ENCODE measurements at regions not wholly inside any gene's neighbourhood (a gene's known extent, or its start where the extent isn't known, plus 50 kb on each side); places are given as distances from the start of the nearest gene placed in this dataset.

DNA sequence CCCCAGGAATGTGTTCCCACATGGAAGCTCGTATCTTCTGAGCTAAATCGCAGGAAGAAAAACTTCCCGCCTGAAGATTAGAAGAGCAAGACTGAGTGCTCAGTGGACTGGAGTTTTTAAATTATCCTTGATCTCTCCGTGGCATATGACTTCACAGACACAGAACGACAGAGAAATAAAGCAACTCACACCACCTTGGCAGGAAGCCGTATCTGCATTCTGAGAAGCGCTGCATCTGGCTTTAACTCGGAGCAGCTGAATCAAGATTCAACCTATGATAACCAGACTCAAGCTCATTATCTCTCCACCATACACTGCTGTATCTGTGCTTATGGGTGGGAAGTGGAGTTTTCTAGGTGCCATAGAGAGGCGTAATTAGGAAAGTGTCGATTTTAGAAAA is 1482.7 kb downstream of the AACS start:
- Mint-ChIP-seq H3K4me3 (no peak overlapping the region), H3K27me3 (no peaks in the 10 kb centered on the region), H3K9me3 (peaks cover 2 to 13% (median 5%) of the 10 kb centered on the region in 3 donors), H3K36me3 (no peaks in the 10 kb centered on the region), H3K4me1 (no peaks in the 10 kb centered on the region), H3K27ac (no peak overlapping the region)

- Mint-ChIP-seq H3K4me1 (no peaks in the 10 kb centered on the region), H3K36me3 (no peaks in the 10 kb centered on the region), H3K27me3 (no peaks in the 10 kb centered on the region), H3K4me3 (no peak overlapping the region), H3K9me3 (peaks cover 2 to 9% (median 7%) of the 10 kb centered on the region in 3 donors), H3K27ac (no peak overlapping the region)
Measured at GRCh38 chr12:126551869-126552268, 1486.6 kb downstream of the AACS start.

DNA sequence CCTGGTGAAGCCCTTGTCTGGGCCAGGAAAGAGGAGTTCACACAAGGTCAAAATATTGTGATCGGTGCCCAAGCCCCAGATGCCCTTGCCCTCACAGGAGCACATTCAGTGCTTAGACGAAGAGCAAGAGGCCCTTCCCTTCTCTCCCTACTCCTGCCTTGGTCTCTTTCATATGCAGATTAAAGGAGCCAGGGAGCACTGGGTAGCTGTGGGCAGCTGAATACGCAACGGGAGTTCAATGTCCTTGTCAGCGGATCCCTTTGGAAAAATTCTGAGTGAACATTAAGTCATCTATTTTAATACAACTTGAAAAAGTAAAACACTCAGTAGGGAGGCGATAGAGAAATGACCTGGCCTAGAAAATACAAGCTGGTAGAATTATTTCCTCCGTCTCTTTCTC is 1489.4 kb downstream of the AACS start:
- H3K4me3 Mint-ChIP-seq: no peak overlapping the region
- H3K27me3 Mint-ChIP-seq: no peaks in the 10 kb centered on the region
- no peaks in the 10 kb centered on the region for H3K36me3 Mint-ChIP-seq
- H3K27ac Mint-ChIP-seq: no peak overlapping the region
- H3K9me3 Mint-ChIP-seq: peaks cover 0 to 7% (median 0%) of the 10 kb centered on the region in 3 donors
- no peaks in the 10 kb centered on the region for H3K4me1 Mint-ChIP-seq

DNA sequence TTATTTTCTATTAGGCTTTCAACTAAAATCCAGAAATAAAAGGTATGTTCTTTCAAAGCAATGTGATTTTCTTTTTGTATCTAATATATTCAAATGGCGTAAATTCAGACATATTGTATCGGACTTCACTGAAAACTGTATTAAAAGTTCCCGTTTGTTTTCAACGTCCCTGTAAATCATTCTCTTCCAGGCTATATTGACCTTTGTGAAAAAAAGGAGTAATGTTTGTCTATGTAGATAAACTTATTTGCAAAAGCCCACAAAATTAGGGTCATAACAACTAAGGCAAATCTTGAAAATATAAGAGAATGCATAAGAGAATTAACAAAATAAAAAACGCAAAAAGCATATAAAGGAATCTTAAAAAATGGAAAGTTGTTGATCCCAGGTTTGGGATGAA is 1492.4 kb downstream of the AACS start:
- no peaks in the 10 kb centered on the region for H3K27me3 Mint-ChIP-seq

DNA sequence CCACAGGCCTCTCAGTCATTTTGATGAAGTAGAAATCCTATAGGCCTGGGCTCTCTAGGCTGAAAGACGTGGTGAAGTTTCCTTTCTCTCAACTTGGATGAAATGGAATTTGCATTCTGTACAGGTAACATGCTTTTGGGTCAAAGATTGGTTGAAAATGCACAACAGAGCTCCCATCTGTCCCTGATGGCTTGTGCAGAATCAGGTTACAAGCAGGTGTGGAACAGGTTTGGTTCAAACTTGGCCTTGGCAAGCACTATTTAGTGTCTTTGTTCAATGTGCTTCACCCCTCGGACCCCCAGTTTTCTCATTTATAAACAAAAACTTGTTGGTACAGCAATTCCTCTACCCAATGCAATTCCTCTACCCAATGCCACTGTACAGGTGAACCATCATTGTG is 1493.0 kb downstream of the AACS start:
- Mint-ChIP-seq H3K4me3 (no peak overlapping the region), H3K27ac (no peak overlapping the region), H3K27me3 (no peaks in the 10 kb centered on the region), H3K4me1 (no peaks in the 10 kb centered on the region), H3K36me3 (no peaks in the 10 kb centered on the region), H3K9me3 (peaks cover 0 to 2% (median 0%) of the 10 kb centered on the region in 3 donors)

More for the DNA sequence above, 1492.4 kb downstream of the AACS start:
- peaks cover 0 to 2% (median 0%) of the 10 kb centered on the region in 3 donors for H3K9me3 Mint-ChIP-seq
- no peaks in the 10 kb centered on the region for H3K36me3 Mint-ChIP-seq
- no peaks in the 10 kb centered on the region for H3K4me1 Mint-ChIP-seq
- no peak overlapping the region for H3K27ac Mint-ChIP-seq
- no peak overlapping the region for H3K4me3 Mint-ChIP-seq

DNA sequence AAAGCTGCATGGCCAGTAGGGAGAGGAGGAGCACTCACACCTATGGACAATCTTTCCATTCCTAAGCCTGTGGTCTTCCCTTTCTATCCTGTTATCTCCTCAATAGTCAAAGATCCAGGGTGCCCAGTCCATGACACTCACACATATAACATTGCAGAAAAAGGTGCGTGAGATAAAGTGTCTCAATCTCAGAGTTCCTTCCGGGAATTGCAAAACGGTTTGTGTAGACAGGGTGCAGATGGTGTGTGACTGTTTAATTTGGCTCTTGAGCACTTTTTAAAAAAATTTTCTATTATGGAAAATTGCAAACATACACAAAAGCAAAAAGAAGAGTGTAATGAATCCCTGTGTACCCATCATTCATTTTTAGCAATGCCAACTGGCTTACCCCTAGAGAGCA is 1493.6 kb downstream of the AACS start:
- Mint-ChIP-seq H3K27me3 (no peaks in the 10 kb centered on the region), H3K36me3 (no peaks in the 10 kb centered on the region), H3K9me3 (peaks cover 0 to 2% (median 0%) of the 10 kb centered on the region in 3 donors), H3K27ac (no peak overlapping the region), H3K4me3 (no peak overlapping the region), H3K4me1 (no peaks in the 10 kb centered on the region)

DNA sequence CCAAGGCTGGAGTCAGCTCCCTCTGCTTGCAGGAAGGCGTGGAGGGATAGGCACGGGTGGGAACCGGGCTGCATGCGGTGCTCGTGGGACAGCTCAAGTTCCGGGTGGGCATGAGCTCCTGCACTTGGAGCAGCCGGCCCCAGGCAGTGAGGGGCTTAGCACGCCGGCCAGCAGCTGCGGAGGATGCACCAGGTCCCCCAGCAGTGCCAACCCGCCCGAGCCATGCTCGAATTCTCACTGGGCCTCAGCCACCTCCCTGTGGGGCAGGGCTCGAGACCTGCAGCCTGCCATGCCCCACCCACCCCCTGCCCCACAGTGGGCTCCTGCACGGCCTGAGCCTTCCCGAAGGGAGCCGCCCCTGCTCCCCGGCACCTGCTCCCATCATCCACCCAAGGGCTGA is 1501.8 kb downstream of the AACS start:
- no peaks in the 10 kb centered on the region for H3K27me3 Mint-ChIP-seq
- H3K9me3 Mint-ChIP-seq: peaks cover 1 to 10% (median 3%) of the 10 kb centered on the region in 3 donors
- H3K4me3 Mint-ChIP-seq: no peak overlapping the region
- H3K36me3 Mint-ChIP-seq: no peaks in the 10 kb centered on the region
- H3K27ac Mint-ChIP-seq: no peak overlapping the region
- no peaks in the 10 kb centered on the region for H3K4me1 Mint-ChIP-seq

- H3K9me3 Mint-ChIP-seq: peaks cover 3 to 10% (median 3%) of the 10 kb centered on the region in 3 donors
- no peaks in the 10 kb centered on the region for H3K4me1 Mint-ChIP-seq
- no peak overlapping the region for H3K4me3 Mint-ChIP-seq
- no peaks in the 10 kb centered on the region for H3K27me3 Mint-ChIP-seq
- H3K36me3 Mint-ChIP-seq: no peaks in the 10 kb centered on the region
- no peak overlapping the region for H3K27ac Mint-ChIP-seq
Measured at GRCh38 chr12:126569706-126570105, 1504.5 kb downstream of the AACS start.

GRCh38 chr12:126570566-126570965 is 1505.3 kb downstream of the AACS start:
- Mint-ChIP-seq H3K27ac (no peak overlapping the region), H3K4me3 (no peak overlapping the region), H3K27me3 (no peaks in the 10 kb centered on the region), H3K9me3 (peaks cover 3 to 10% (median 3%) of the 10 kb centered on the region in 3 donors), H3K36me3 (no peaks in the 10 kb centered on the region), H3K4me1 (no peaks in the 10 kb centered on the region)

DNA sequence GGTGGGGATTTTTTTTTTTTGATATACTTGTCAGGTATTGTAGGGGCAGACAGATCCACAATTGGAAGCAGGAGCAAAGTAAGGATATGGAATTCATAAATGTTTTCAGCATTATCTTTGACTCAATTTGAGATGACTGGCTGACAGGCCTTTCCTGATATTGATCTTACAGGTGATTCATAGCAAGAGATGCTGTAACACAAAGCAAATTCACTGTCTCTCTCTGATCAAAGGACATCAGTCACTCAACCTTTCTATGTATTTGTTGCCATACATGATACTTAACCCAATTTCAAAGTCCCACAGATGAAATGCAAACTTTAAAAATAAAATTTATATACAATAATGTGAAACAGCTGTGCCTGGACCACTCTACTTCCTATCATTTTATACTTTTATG is 1506.9 kb downstream of the AACS start:
- no peak overlapping the region for H3K27ac Mint-ChIP-seq
- no peaks in the 10 kb centered on the region for H3K4me1 Mint-ChIP-seq
- H3K27me3 Mint-ChIP-seq: no peaks in the 10 kb centered on the region
- peaks cover 1 to 10% (median 3%) of the 10 kb centered on the region in 3 donors for H3K9me3 Mint-ChIP-seq
- H3K36me3 Mint-ChIP-seq: no peaks in the 10 kb centered on the region
- H3K4me3 Mint-ChIP-seq: no peak overlapping the region

DNA sequence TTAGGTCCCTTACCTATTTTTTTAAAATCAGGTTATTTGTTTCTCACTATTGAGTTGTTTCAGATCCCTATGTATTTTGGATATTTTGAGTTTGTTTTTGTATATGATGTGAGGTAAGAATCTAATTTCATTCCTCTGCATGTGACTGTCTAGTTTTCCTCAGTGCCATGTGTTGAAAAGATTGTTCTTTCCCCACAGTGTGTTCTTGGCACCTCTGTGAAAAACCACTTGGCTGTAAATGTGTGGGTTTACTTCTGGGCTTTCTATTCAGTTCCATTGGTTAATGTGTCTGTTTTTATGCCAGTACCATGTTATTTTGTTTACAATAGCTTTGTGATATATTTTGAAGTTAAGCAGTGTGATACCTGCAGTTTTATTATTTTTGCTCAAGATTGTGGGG is 1516.4 kb downstream of the AACS start:
- peaks cover 0 to 3% (median 2%) of the 10 kb centered on the region in 3 donors for H3K9me3 Mint-ChIP-seq
- H3K4me3 Mint-ChIP-seq: no peak overlapping the region
- no peaks in the 10 kb centered on the region for H3K4me1 Mint-ChIP-seq
- H3K27ac Mint-ChIP-seq: no peak overlapping the region
- H3K27me3 Mint-ChIP-seq: no peaks in the 10 kb centered on the region
- peaks cover 3% of the 10 kb centered on the region for H3K36me3 Mint-ChIP-seq

DNA sequence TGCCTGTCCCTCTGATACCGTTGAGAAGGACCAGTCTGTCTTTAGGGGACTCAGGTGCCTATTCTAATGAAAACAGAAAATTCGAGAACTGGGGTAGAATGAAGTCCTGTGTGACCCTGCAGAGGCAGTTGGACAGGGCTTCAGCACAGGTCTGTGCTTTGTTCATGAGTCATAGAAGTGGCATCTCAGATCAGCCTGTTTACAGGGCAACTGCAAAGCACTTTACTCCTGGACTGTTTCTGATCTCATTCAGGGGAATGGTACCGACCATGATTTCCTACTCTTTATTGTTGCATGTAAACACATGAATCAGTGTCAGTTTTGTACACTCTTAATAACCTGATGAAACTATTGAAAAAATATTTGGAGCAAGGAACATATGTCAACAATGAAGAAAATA is 1517.0 kb downstream of the AACS start:
- Mint-ChIP-seq H3K4me3 (no peak overlapping the region), H3K4me1 (no peaks in the 10 kb centered on the region), H3K36me3 (peaks cover 3% of the 10 kb centered on the region), H3K27ac (no peak overlapping the region), H3K27me3 (no peaks in the 10 kb centered on the region), H3K9me3 (peaks cover 0 to 3% (median 2%) of the 10 kb centered on the region in 3 donors)

DNA sequence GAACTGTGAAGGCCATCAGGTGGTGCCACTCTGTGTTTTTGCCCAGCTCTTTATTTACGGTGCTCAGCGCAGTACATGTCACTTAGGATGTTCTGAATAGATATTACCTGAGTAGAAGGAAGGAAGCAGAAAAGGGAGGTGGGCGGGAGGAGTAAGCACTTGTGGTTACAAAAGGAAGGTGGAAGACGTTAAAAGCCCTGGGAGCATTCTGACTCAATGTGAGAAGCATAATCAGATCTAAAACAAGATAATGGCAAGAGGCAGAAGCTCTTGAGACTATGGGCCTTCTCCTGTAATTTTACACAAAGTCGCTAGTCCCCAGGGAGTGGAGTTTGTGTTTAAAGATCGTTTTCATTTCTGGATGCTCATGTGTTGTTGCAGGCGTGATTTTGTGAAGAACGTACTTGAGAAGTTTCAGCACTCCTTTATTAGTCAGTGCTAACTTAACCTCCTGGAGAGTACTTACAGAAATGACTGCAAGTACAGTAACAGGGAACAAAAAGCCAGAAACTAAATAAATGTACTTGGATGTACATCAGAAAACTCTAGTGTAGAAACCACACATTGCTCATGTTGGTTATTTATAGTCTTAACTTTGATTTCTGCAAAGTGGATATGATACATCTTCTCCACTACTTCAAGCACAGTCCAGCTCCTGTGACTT is 1523.5 kb downstream of the AACS start:
- Mint-ChIP-seq H3K27ac (no peak overlapping the region), H3K36me3 (no peaks in the 10 kb centered on the region), H3K27me3 (peaks cover 1% of the 10 kb centered on the region), H3K9me3 (peaks cover 0 to 7% (median 2%) of the 10 kb centered on the region in 3 donors), H3K4me3 (no peak overlapping the region), H3K4me1 (peaks cover 0 to 1% (median 0%) of the 10 kb centered on the region in 3 donors)

DNA sequence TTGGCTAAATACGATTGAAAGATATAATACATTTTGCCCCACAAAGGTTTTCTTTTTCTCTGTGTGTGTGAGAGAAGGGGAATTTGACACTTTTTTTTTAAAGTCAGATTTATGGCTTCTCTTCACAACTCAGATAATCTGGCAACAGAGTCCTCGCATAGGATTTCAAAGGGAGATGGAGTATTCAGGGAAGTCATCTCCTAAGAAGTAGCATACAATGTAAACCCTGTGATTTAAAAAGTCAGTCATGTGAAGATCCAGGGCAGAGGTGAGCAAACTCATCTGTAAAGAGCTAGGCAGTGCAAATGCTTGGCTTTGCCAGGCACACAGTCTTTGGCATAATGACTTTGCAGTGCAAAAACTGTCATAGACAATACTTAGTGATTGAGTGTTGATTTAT is 1526.3 kb downstream of the AACS start:
- peaks cover 0 to 1% (median 0%) of the 10 kb centered on the region in 3 donors for H3K4me1 Mint-ChIP-seq
- H3K4me3 Mint-ChIP-seq: no peak overlapping the region
- peaks cover 1% of the 10 kb centered on the region for H3K27me3 Mint-ChIP-seq
- peaks cover 0 to 4% (median 0%) of the 10 kb centered on the region in 3 donors for H3K9me3 Mint-ChIP-seq
- no peaks in the 10 kb centered on the region for H3K36me3 Mint-ChIP-seq
- H3K27ac Mint-ChIP-seq: no peak overlapping the region

DNA sequence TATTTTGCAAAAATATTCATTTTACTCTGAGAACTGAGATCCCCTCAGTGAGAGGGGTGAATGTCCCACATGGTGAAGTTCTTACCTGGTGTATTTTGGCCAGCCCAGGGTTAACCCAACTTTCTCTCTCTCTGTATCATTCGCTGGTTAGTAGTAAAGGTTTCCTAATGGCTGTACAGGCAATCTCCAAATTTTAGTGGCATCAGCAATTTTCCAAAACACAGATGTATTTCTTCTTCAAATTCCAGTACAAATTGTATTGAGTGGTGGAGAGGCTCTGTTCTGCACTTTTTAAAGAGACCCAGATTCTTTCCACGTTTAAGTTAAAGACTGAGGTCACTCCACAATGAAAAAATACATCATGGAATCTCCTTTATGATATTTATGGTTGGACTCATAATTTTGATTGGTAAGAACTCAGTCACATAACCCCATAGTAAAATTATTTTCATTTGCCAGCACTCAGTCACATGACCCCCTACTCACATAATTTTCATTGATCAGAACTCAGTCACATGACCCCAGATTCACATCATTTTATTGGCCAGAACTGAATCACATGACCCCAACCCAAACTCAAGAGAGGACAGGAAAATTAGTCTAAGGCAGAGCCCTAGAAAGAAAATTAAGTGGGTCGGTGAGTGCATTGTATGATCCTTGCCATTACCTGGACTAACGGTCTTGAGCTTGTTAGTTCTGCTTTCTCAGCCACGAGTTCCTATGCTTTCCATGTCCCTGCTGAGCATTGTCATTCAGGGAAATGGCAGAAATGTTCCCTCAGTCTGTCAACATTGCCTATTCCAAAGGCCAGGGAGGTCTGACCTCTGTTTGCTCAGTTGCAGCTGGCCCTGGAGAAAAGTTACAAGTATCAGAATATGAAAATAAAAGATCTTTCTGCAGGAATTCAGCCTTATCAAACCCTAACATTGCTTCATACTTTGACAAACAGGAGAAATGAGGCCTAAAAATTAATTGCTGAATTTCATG is 1536.2 kb downstream of the AACS start:
- H3K4me1 Mint-ChIP-seq: no peaks in the 10 kb centered on the region
- no peaks in the 10 kb centered on the region for H3K36me3 Mint-ChIP-seq
- no peaks in the 10 kb centered on the region for H3K27me3 Mint-ChIP-seq
- H3K4me3 Mint-ChIP-seq: no peak overlapping the region
- peaks cover 0 to 5% (median 2%) of the 10 kb centered on the region in 3 donors for H3K9me3 Mint-ChIP-seq
- H3K27ac Mint-ChIP-seq: no peak overlapping the region

All from IgD-negative memory B cell (primary cell).